HepG2 (cell line): ENCODE measurements at regions not wholly inside any gene's neighbourhood (a gene's known extent, or its start where the extent isn't known, plus 50 kb on each side); places are given as distances from the start of the nearest gene placed in this dataset.

Experiments used
- FOXK2 ChIP-seq: fragments of 450-650 bp; IDR thresholded peaks from 2 replicates; pipeline ENCODE4 v1.6.1; 2016
- KAT8 ChIP-seq: IDR thresholded peaks from 2 replicates; pipeline ENCODE4 v1.6.1; 2016; ENCODE audit warnings: missing genetic modification reagents, missing compliant biosample characterization
- ZFP62 ChIP-seq: sonication (generic); formaldehyde crosslinking; IDR thresholded peaks from 2 replicates; pipeline ENCODE4 v1.4.0; 2020; ENCODE audit warnings: missing genetic modification reagents

- TF ChIP-seq ZFP62, result no peak
- TF ChIP-seq KAT8 (CRISPR knock-in tag), result no peak
- no peak for TF ChIP-seq FOXK2
These were observed 82.3 kb downstream of the MYCN start for GRCh38 chr2:16022548-16023240.
